ENCODE measurements at regions not wholly inside any gene's neighbourhood (a gene's known extent, or its start where the extent isn't known, plus 50 kb on each side); places are given as distances from the start of the nearest gene placed in this dataset.

DNA sequence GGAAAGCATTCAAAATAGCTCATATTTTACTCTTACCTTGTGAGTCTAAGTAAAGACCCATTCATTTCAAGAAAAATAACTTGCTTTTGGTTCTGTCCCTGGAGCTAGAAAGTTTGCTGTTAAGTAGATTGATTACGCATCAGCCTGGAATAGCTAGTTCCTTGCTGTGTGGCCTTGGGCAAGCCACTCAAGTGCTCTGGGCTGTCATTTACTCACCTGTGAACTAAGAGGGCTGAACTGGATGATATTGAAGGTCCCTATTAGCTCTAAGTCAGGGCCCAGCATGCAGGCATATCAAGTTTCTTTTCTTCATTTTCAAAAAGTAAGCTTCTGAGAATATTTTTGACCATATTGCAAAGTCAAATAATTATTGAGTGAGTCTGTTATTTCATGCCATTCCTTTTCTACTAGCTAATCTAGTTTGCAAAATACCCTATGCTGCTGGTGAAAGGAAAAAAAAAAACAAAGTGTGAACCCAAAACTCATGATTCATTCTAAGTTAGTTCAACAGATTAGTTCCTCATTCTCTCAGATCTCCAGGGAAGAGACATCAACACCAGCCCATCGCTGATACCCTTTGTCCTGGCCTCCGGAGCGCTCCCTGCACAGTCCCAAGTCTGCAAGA lies 106.5 kb upstream of the GMDS start:
- DNase-seq, result no peak
- no peak overlapping the region for H3K56ac ChIP-seq (ENCODE audit: low read length)
- no peak overlapping the region for H3K27ac ChIP-seq (ENCODE audit: low read depth, low read length)
- no peak overlapping the region for H3K4me2 ChIP-seq (ENCODE audit: low read length)
- no peak overlapping the region for H3K18ac ChIP-seq (ENCODE audit: low read length)
- WGBS (ENCODE audit: extremely low coverage, insufficient coverage, low lambda C conversion rate), result no CpG with 5 or more reads among the region's 4 CpGs
- no peaks in the 10 kb centered on the region for H3K4me1 ChIP-seq (ENCODE audit: control insufficient read depth, low read depth, low read length)
- no peaks in the 10 kb centered on the region for H3K79me1 ChIP-seq (ENCODE audit: low read length)
- no peak overlapping the region for H4K8ac ChIP-seq (ENCODE audit: low read depth, low read length)
- H4K5ac ChIP-seq (ENCODE audit: low read length), result no peak overlapping the region
- no peak overlapping the region for H2BK15ac ChIP-seq (replicated peaks; ENCODE audit: low read depth)
- no peak overlapping the region for H2BK5ac ChIP-seq (ENCODE audit: low read length)
- no peaks in the 10 kb centered on the region for H3K79me2 ChIP-seq (ENCODE audit: control insufficient read depth, insufficient read depth, low read length)
- H2BK120ac ChIP-seq (ENCODE audit: low read depth, low read length), result no peak overlapping the region
- no peak overlapping the region for H3K9ac ChIP-seq (ENCODE audit: low read length)
- H3K27me3 ChIP-seq (ENCODE audit: insufficient read depth, low read length, poor library complexity), result no peaks in the 10 kb centered on the region
- no peak overlapping the region for H3K23ac ChIP-seq (ENCODE audit: low read length)
- H3K4ac ChIP-seq (ENCODE audit: low read depth, low read length), result no peak overlapping the region
- H3K4me3 ChIP-seq (ENCODE audit: low read length), result no peak overlapping the region
- H2AK5ac ChIP-seq (ENCODE audit: low read length), result no peak overlapping the region
- no peaks in the 10 kb centered on the region for H3K36me3 ChIP-seq (ENCODE audit: control insufficient read depth, insufficient read depth, low read length)

GRCh38 chr6:2351090-2351489 lies 105.7 kb upstream of the GMDS start:
- H2BK15ac ChIP-seq (replicated peaks; ENCODE audit: low read depth), result no peak overlapping the region

DNA sequence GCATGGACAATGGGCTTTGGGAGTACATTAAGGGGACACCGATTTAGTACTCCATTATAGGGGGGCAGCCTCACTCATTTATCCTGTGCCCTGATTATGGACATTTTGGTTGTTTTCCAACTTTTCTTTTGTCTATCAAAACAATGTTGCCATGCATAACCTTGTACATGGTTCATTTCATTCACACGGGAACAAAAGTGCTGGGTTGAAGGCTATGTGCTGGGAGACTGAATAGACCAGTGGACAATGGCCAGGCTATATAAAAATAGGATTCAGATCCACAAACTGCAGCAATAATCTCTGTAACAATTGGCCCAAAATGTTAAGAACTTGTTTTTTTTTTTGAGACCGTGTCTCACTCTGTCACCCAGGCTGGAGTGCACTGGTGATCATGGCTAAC lies 100.7 kb upstream of the GMDS start:
- no peak overlapping the region for H2AK5ac ChIP-seq (ENCODE audit: low read length)
- no peak overlapping the region for H3K4me3 ChIP-seq (ENCODE audit: low read length)
- no peak overlapping the region for H4K5ac ChIP-seq (ENCODE audit: low read length)
- H3K4ac ChIP-seq (ENCODE audit: low read depth, low read length), result no peak overlapping the region
- no CpG with 5 or more reads among the region's 3 CpGs for WGBS (ENCODE audit: extremely low coverage, insufficient coverage, low lambda C conversion rate)
- H3K4me1 ChIP-seq (ENCODE audit: control insufficient read depth, low read depth, low read length), result no peaks in the 10 kb centered on the region
- H3K23ac ChIP-seq (ENCODE audit: low read length), result no peak overlapping the region
- no peak overlapping the region for H3K4me2 ChIP-seq (ENCODE audit: low read length)
- H3K79me1 ChIP-seq (ENCODE audit: low read length), result no peaks in the 10 kb centered on the region
- no peak for DNase-seq
- no peak overlapping the region for H2BK15ac ChIP-seq (replicated peaks; ENCODE audit: low read depth)
- H3K18ac ChIP-seq (ENCODE audit: low read length), result no peak overlapping the region
- H3K36me3 ChIP-seq (ENCODE audit: control insufficient read depth, insufficient read depth, low read length), result no peaks in the 10 kb centered on the region
- H4K8ac ChIP-seq (ENCODE audit: low read depth, low read length), result no peak overlapping the region
- H3K27ac ChIP-seq (ENCODE audit: low read depth, low read length), result no peak overlapping the region
- H3K79me2 ChIP-seq (ENCODE audit: control insufficient read depth, insufficient read depth, low read length), result no peaks in the 10 kb centered on the region
- H3K9ac ChIP-seq (ENCODE audit: low read length), result no peak overlapping the region
- no peaks in the 10 kb centered on the region for H3K27me3 ChIP-seq (ENCODE audit: insufficient read depth, low read length, poor library complexity)
- no peak overlapping the region for H2BK120ac ChIP-seq (ENCODE audit: low read depth, low read length)
- H2BK5ac ChIP-seq (ENCODE audit: low read length), result no peak overlapping the region
- H3K56ac ChIP-seq (ENCODE audit: low read length), result no peak overlapping the region

More at GRCh38 chr6:2351090-2351489, 105.7 kb upstream of the GMDS start:
- Histone ChIP-seq H3K4ac (ENCODE audit: low read depth, low read length) (no peak overlapping the region), H2BK5ac (ENCODE audit: low read length) (no peak overlapping the region), H2AK5ac (ENCODE audit: low read length) (no peak overlapping the region), H3K23ac (ENCODE audit: low read length) (no peak overlapping the region), H3K27me3 (ENCODE audit: insufficient read depth, low read length, poor library complexity) (no peaks in the 10 kb centered on the region), H3K4me1 (ENCODE audit: control insufficient read depth, low read depth, low read length) (no peaks in the 10 kb centered on the region), H3K4me2 (ENCODE audit: low read length) (no peak overlapping the region), H2BK120ac (ENCODE audit: low read depth, low read length) (no peak overlapping the region), H3K18ac (ENCODE audit: low read length) (no peak overlapping the region), H3K27ac (ENCODE audit: low read depth, low read length) (no peak overlapping the region), H3K4me3 (ENCODE audit: low read length) (no peak overlapping the region), H3K36me3 (ENCODE audit: control insufficient read depth, insufficient read depth, low read length) (no peaks in the 10 kb centered on the region), H4K5ac (ENCODE audit: low read length) (no peak overlapping the region), H4K8ac (ENCODE audit: low read depth, low read length) (no peak overlapping the region), H3K79me1 (ENCODE audit: low read length) (no peaks in the 10 kb centered on the region), H3K9ac (ENCODE audit: low read length) (no peak overlapping the region), H3K56ac (ENCODE audit: low read length) (no peak overlapping the region), H3K79me2 (ENCODE audit: control insufficient read depth, insufficient read depth, low read length) (no peaks in the 10 kb centered on the region)
- WGBS (ENCODE audit: extremely low coverage, insufficient coverage, low lambda C conversion rate), result no CpG with 5 or more reads among the region's 5 CpGs
- DNase-seq, result no peak

DNA sequence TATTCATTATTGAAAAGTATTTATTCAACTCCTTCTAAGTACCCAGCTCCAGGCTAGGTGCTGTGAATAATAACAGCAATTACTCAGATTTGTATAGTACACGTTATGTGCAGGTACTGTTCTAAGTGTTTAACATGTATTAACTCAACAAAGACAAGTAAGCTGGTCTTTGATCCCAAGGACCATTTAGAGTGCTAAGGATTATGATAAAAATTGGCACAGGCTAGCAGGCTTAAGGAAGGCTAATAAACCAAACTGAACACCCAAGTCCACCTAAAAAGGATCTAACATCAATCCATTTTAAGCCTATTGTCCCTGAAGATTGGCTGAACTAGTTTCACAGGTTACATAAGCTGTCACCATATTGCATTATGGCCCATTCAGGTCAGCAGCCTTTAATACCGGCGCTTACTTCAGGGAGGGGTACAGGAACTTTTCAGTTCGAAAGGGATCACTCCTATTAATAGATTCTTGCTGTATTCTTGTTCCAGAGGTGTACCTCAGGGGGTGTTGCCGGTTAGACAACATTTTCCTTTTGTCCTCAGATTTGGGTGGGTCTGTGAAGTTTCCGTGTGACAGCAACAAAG lies 99.0 kb upstream of the GMDS start:
- WGBS (ENCODE audit: extremely low coverage, insufficient coverage, low lambda C conversion rate), result no CpG with 5 or more reads among the region's 6 CpGs

DNA sequence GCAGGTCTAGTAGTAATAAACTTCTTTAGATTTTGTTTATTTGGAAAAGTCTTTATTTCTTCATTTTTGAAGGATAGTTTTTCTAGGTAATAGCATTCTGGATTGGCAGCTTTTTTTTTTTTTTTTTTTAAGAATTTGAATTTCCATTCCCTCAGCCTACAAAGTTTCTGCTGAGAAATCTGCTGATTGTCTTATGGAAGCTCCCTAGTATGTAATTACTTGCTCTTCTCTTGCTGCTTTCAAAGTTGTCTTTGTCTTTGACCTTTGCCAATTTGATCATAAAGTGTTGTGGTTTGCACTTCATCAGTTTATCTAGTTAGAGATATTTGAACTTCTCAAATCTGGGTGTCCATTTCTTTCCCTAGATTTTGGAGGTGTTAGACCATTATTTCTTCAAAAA lies 82.2 kb upstream of the GMDS start:
- Histone ChIP-seq H2BK5ac (ENCODE audit: low read length) (no peak overlapping the region), H3K23ac (ENCODE audit: low read length) (no peak overlapping the region), H3K9ac (ENCODE audit: low read length) (no peak overlapping the region), H4K5ac (ENCODE audit: low read length) (no peak overlapping the region), H3K4me1 (ENCODE audit: control insufficient read depth, low read depth, low read length) (no peaks in the 10 kb centered on the region), H3K79me2 (ENCODE audit: control insufficient read depth, insufficient read depth, low read length) (no peaks in the 10 kb centered on the region), H2AK5ac (ENCODE audit: low read length) (no peak overlapping the region), H2BK120ac (ENCODE audit: low read depth, low read length) (no peak overlapping the region), H3K4me3 (ENCODE audit: low read length) (no peak overlapping the region), H3K18ac (ENCODE audit: low read length) (no peak overlapping the region), H4K8ac (ENCODE audit: low read depth, low read length) (no peak overlapping the region), H3K36me3 (ENCODE audit: control insufficient read depth, insufficient read depth, low read length) (no peaks in the 10 kb centered on the region), H3K56ac (ENCODE audit: low read length) (no peak overlapping the region), H3K27me3 (ENCODE audit: insufficient read depth, low read length, poor library complexity) (no peaks in the 10 kb centered on the region), H3K4ac (ENCODE audit: low read depth, low read length) (no peak overlapping the region), H3K4me2 (ENCODE audit: low read length) (no peak overlapping the region), H3K79me1 (ENCODE audit: low read length) (no peaks in the 10 kb centered on the region), H2BK15ac (replicated peaks; ENCODE audit: low read depth) (no peak overlapping the region), H3K27ac (ENCODE audit: low read depth, low read length) (no peak overlapping the region)
- no peak for DNase-seq

More for the DNA sequence above, 99.0 kb upstream of the GMDS start:
- Histone ChIP-seq H3K4ac (ENCODE audit: low read depth, low read length) (no peak overlapping the region), H3K18ac (ENCODE audit: low read length) (no peak overlapping the region), H2BK120ac (ENCODE audit: low read depth, low read length) (no peak overlapping the region), H3K79me1 (ENCODE audit: low read length) (no peaks in the 10 kb centered on the region), H3K27me3 (ENCODE audit: insufficient read depth, low read length, poor library complexity) (no peaks in the 10 kb centered on the region), H3K9ac (ENCODE audit: low read length) (no peak overlapping the region), H3K4me3 (ENCODE audit: low read length) (no peak overlapping the region), H2BK15ac (replicated peaks; ENCODE audit: low read depth) (no peak overlapping the region), H3K56ac (ENCODE audit: low read length) (no peak overlapping the region), H3K79me2 (ENCODE audit: control insufficient read depth, insufficient read depth, low read length) (no peaks in the 10 kb centered on the region), H3K4me2 (ENCODE audit: low read length) (no peak overlapping the region), H2AK5ac (ENCODE audit: low read length) (no peak overlapping the region), H4K5ac (ENCODE audit: low read length) (no peak overlapping the region), H4K8ac (ENCODE audit: low read depth, low read length) (no peak overlapping the region), H3K4me1 (ENCODE audit: control insufficient read depth, low read depth, low read length) (no peaks in the 10 kb centered on the region), H3K36me3 (ENCODE audit: control insufficient read depth, insufficient read depth, low read length) (no peaks in the 10 kb centered on the region), H3K23ac (ENCODE audit: low read length) (no peak overlapping the region), H3K27ac (ENCODE audit: low read depth, low read length) (no peak overlapping the region), H2BK5ac (ENCODE audit: low read length) (no peak overlapping the region)
- DNase-seq, result no peak

All from mesendoderm (in vitro differentiated cells).